HEK293 (cell line): ENCODE measurements at regions not wholly inside any gene's neighbourhood (a gene's known extent, or its start where the extent isn't known, plus 50 kb on each side); places are given as distances from the start of the nearest gene placed in this dataset.

Experiments used
- CTCF ChIP-seq: fragments of 450-650 bp; formaldehyde crosslinking; IDR thresholded peaks from 2 replicates; pipeline ENCODE4 v1.5.1; 2016; ENCODE audit warnings: missing biosample characterization, missing genetic modification characterization
- TSHZ1 ChIP-seq: fragments of 450-650 bp; formaldehyde crosslinking; IDR thresholded peaks from 2 replicates; pipeline ENCODE4 v1.5.1; 2016; ENCODE audit warnings: missing biosample characterization, missing genetic modification characterization, borderline replicate concordance

DNA sequence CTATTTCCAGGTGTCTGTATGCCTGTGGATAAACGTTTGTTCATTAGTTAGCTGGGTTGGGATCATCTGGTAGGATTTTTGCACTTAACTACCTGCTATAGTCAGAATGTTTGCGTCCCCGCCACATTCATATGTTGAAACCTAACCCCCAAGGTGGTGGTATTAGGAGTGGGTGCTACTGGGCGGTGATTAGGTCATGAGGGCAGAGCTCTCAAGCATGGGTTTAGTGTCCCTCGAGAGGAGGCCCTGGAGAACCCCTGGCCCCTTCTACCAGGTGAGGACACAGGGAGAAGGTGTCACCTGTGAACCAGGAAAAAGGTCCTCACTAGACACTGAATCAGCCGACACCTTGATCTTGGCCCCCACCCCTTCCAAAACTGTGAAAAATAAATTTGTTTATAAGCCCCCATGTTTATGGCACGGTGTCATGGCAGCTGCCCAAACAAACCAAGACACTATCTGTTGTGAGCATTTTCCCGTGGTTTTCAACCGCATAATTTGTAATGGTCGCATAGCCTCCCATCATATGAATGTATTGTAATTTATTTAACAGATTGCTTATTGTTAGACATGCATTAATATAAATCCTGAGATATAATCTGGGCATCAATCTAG is 92.7 kb upstream of the TRIM2 start:
- no peak for TF ChIP-seq TSHZ1 (tag by site-specific recombination)
- TF ChIP-seq CTCF (tag by site-specific recombination) = no peak
